ENCODE measurements at regions not wholly inside any gene's neighbourhood (a gene's known extent, or its start where the extent isn't known, plus 50 kb on each side); places are given as distances from the start of the nearest gene placed in this dataset.

- no peak for TF ChIP-seq CTCF (IDR thresholded peaks at IDR 0.05; ENCODE audit: low read depth, low read length, poor library complexity, severe bottlenecking)
- no peak for TF ChIP-seq EZH2phosphoT487 (IDR thresholded peaks at IDR 0.05; ENCODE audit: borderline replicate concordance, low read length)
Observed at GRCh38 chr5:173703466-173703865, 87.0 kb upstream of the BOD1 start.
